Stomach (tissue), 4 donors: ENCODE measurements at regions not wholly inside any gene's neighbourhood (a gene's known extent, or its start where the extent isn't known, plus 50 kb on each side); places are given as distances from the start of the nearest gene placed in this dataset.

ENCODE experiments used
- EP300 ChIP-seq: sonication (generic); formaldehyde crosslinking; IDR thresholded peaks from one replicate; pipeline ENCODE4 v1.6.1; 2017; ENCODE audit warnings: antibody characterized with exemption
- POLR2A ChIP-seq, 4 donors: fragments of 450-650 bp; IDR thresholded peaks; one replicate each; pipeline ENCODE4 v1.6.1; 2016; ENCODE audit warnings: antibody characterized with exemption in 4 of 4, control low read depth in 2 of 4, mild to moderate bottlenecking in 1 of 4, moderate library complexity in 1 of 4
- POLR2AphosphoS5 ChIP-seq, 3 donors: sonication (generic); formaldehyde crosslinking; IDR thresholded peaks; one replicate each; pipeline ENCODE4 v1.6.1; 2016; ENCODE audit warnings: antibody characterized with exemption in 3 of 3
- TF ChIP-seq, protein P1 (sequence below), 7 experiments: fragments of 450-650 bp in 4 of 7; fragments of 200-600 bp in 3 of 7; sonication (generic) in 3 of 7; IDR thresholded peaks; one replicate each; pipeline ENCODE4 v1.5.1; 2016 to 2019; ENCODE audit warnings: antibody characterized with exemption in 7 of 7, control low read depth in 2 of 7, mild to moderate bottlenecking in 1 of 7

DNA sequence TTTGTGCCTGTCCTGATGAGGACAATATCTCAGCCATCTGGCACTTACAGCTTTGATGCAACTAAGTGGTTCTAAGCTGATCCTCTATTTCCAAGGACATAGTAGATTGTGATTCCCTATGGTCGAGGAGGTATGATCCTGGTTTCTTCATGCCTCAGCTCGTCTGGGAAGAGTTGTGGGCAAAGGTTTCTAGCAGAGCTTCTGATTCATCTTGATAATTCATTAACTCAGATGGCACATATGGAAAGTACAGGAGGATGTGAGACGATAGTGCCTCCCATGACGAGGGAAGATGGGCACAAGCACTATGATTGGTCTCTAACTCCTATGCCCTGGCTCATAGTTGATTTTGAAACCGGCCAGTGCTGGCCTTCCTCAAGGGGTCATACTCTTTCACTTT, 334.2 kb upstream of the SEMA6D start:
- TF ChIP-seq, protein P1, sequence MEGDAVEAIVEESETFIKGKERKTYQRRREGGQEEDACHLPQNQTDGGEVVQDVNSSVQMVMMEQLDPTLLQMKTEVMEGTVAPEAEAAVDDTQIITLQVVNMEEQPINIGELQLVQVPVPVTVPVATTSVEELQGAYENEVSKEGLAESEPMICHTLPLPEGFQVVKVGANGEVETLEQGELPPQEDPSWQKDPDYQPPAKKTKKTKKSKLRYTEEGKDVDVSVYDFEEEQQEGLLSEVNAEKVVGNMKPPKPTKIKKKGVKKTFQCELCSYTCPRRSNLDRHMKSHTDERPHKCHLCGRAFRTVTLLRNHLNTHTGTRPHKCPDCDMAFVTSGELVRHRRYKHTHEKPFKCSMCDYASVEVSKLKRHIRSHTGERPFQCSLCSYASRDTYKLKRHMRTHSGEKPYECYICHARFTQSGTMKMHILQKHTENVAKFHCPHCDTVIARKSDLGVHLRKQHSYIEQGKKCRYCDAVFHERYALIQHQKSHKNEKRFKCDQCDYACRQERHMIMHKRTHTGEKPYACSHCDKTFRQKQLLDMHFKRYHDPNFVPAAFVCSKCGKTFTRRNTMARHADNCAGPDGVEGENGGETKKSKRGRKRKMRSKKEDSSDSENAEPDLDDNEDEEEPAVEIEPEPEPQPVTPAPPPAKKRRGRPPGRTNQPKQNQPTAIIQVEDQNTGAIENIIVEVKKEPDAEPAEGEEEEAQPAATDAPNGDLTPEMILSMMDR (IDR thresholded peaks at IDR 0.05): no peak
- TF ChIP-seq POLR2A (IDR thresholded peaks at IDR 0.05) (no peak), POLR2AphosphoS5 (IDR thresholded peaks at IDR 0.05) (no peak), EP300 (no peak)
